DND-41 (cell line): ENCODE measurements at regions not wholly inside any gene's neighbourhood (a gene's known extent, or its start where the extent isn't known, plus 50 kb on each side); places are given as distances from the start of the nearest gene placed in this dataset.

Source experiments
- ATAC-seq: fragments of 200-7000 bp; cut with Tn5 transposase; 3 replicates; pipeline ENCODE4 v1.9.1; 2021; ENCODE audit warnings: low read depth; ENCODE audit not compliant: insufficient read depth
- DNase-seq: peaks from one replicate; pipeline ENCODE4 v3.0.0-alpha.2; 2020
- H2AFZ ChIP-seq: 2 replicates; pipeline ENCODE4 v1.6.0; 2012; ENCODE audit warnings: low read depth, low read length
- H3K27ac ChIP-seq: 2 replicates; pipeline ENCODE4 v1.5.1; 2012; ENCODE audit warnings: low read length, inconsistent platforms
- H3K27me3 ChIP-seq: fragments of 200-600 bp; sonication (generic); 2 replicates; pipeline ENCODE4 v1.6.0; 2012; ENCODE audit warnings: low read length, mild to moderate bottlenecking, inconsistent platforms; ENCODE audit not compliant: insufficient read depth, poor library complexity
- H3K36me3 ChIP-seq: 2 replicates; pipeline ENCODE4 v1.5.1; 2012; ENCODE audit warnings: low read length, inconsistent platforms; ENCODE audit not compliant: insufficient read depth
- H3K4me1 ChIP-seq: 2 replicates; pipeline ENCODE4 v1.5.1; 2012; ENCODE audit warnings: mild to moderate bottlenecking, low read length; ENCODE audit not compliant: insufficient read depth
- H3K4me2 ChIP-seq: 2 replicates; pipeline ENCODE4 v1.6.0; 2012; ENCODE audit warnings: mild to moderate bottlenecking, moderate library complexity, low read length, inconsistent platforms; ENCODE audit not compliant: insufficient read depth
- H3K4me3 ChIP-seq, 2 experiments: fragments of 200-600 bp in 1 of 2; shearing (Covaris generic) in 1 of 2; 2 replicates each; pipeline ENCODE4 v1.5.1; 2012 to 2016; ENCODE audit warnings: inconsistent platforms in 2 of 2, low read length in 2 of 2, mild to moderate bottlenecking in 2 of 2, low read depth in 1 of 2, moderate library complexity in 1 of 2
- H3K79me2 ChIP-seq: 2 replicates; pipeline ENCODE4 v1.6.0; 2012; ENCODE audit warnings: low read length, inconsistent platforms; ENCODE audit not compliant: insufficient read depth
- H3K9ac ChIP-seq: 2 replicates; pipeline ENCODE4 v1.6.0; 2012; ENCODE audit warnings: low read depth, mild to moderate bottlenecking, inconsistent platforms, low read length, moderate library complexity
- H3K9me3 ChIP-seq: 2 replicates; pipeline ENCODE4 v1.5.1; 2012; ENCODE audit warnings: low read length, moderate library complexity, mild to moderate bottlenecking, inconsistent platforms; ENCODE audit not compliant: insufficient read depth, severe bottlenecking
- H4K20me1 ChIP-seq: 2 replicates; pipeline ENCODE4 v1.6.0; 2012; ENCODE audit warnings: low read length; ENCODE audit not compliant: insufficient read depth
- CTCF ChIP-seq: IDR thresholded peaks from 2 replicates; pipeline ENCODE4 v1.5.1; 2012; ENCODE audit warnings: borderline replicate concordance, low read length, moderate library complexity, mild to moderate bottlenecking; ENCODE audit not compliant: poor library complexity, severe bottlenecking; ENCODE audit errors: extremely low read depth
- EZH2 ChIP-seq: IDR thresholded peaks from 3 replicates; pipeline ENCODE4 v1.6.1; 2012; ENCODE audit warnings: borderline replicate concordance, low read depth, mild to moderate bottlenecking, moderate library complexity, low read length, inconsistent platforms; ENCODE audit not compliant: severe bottlenecking

- no peaks in the 10 kb centered on the region for H3K4me1 ChIP-seq
- no peaks in the 10 kb centered on the region for H3K79me2 ChIP-seq
- H2AFZ ChIP-seq = no peak overlapping the region
- H3K27me3 ChIP-seq = no peaks in the 10 kb centered on the region
- H3K4me2 ChIP-seq = no peak overlapping the region
- H3K9me3 ChIP-seq = no peaks in the 10 kb centered on the region
- H3K4me3 ChIP-seq = no peak overlapping the region
- no peaks in the 10 kb centered on the region for H3K36me3 ChIP-seq
- no peaks in the 10 kb centered on the region for H4K20me1 ChIP-seq
- no peak overlapping the region for H3K9ac ChIP-seq
- TF ChIP-seq CTCF (no peak), EZH2 (no peak)
- no peak overlapping the region for H3K27ac ChIP-seq
- ATAC-seq = peak; percentile 65; the same call in 2 of the 3 replicates
- DNase-seq = no peak
Measured at GRCh38 chr18:38526922-38527321, 961.3 kb upstream of the CELF4 start.

GRCh38 chr18:38525039-38525438 lies 959.4 kb upstream of the CELF4 start:
- DNase-seq (no peak), ATAC-seq (no peak)
- H3K27me3 ChIP-seq = no peaks in the 10 kb centered on the region
- no peak overlapping the region for H3K4me3 ChIP-seq
- no peak overlapping the region for H3K27ac ChIP-seq
- no peaks in the 10 kb centered on the region for H3K9me3 ChIP-seq
- no peaks in the 10 kb centered on the region for H4K20me1 ChIP-seq
- no peak overlapping the region for H3K9ac ChIP-seq
- no peaks in the 10 kb centered on the region for H3K79me2 ChIP-seq
- no peak overlapping the region for H2AFZ ChIP-seq
- no peaks in the 10 kb centered on the region for H3K36me3 ChIP-seq
- H3K4me1 ChIP-seq = peaks cover 3% of the 10 kb centered on the region; the same call in 1 of the 2 replicates
- H3K4me2 ChIP-seq = no peak overlapping the region
- no peak for TF ChIP-seq EZH2
- no peak for TF ChIP-seq CTCF

GRCh38 chr18:38520786-38521185 lies 955.2 kb upstream of the CELF4 start:
- H3K4me3 ChIP-seq = no peak overlapping the region
- H3K4me2 ChIP-seq = no peak overlapping the region
- no peak for ATAC-seq
- no peaks in the 10 kb centered on the region for H3K36me3 ChIP-seq
- no peak overlapping the region for H2AFZ ChIP-seq
- H3K27ac ChIP-seq = no peak overlapping the region
- no peaks in the 10 kb centered on the region for H3K9me3 ChIP-seq
- no peak overlapping the region for H3K9ac ChIP-seq
- peaks cover 3% of the 10 kb centered on the region; the same call in 1 of the 2 replicates for H3K4me1 ChIP-seq
- TF ChIP-seq EZH2 = no peak
- TF ChIP-seq CTCF = no peak
- no peaks in the 10 kb centered on the region for H3K79me2 ChIP-seq
- DNase-seq = no peak
- no peaks in the 10 kb centered on the region for H4K20me1 ChIP-seq
- no peaks in the 10 kb centered on the region for H3K27me3 ChIP-seq

GRCh38 chr18:38502539-38502938 lies 936.9 kb upstream of the CELF4 start:
- H3K9ac ChIP-seq = no peak overlapping the region
- ATAC-seq (no peak), DNase-seq (no peak)
- 0 out of 2 replicates have a peak overlapping the region, but pooled peaks have one; percentile 38 for H2AFZ ChIP-seq
- H3K4me3 ChIP-seq = no peak overlapping the region
- no peak for TF ChIP-seq CTCF
- no peak for TF ChIP-seq EZH2
- H3K9me3 ChIP-seq = no peaks in the 10 kb centered on the region
- no peaks in the 10 kb centered on the region for H3K4me1 ChIP-seq
- H3K27me3 ChIP-seq = no peaks in the 10 kb centered on the region
- no peaks in the 10 kb centered on the region for H3K36me3 ChIP-seq
- H4K20me1 ChIP-seq = no peaks in the 10 kb centered on the region
- H3K27ac ChIP-seq = no peak overlapping the region
- H3K4me2 ChIP-seq = no peak overlapping the region
- no peaks in the 10 kb centered on the region for H3K79me2 ChIP-seq
